Astrocyte (in vitro differentiated cells and primary cell): ENCODE measurements at regions not wholly inside any gene's neighbourhood (a gene's known extent, or its start where the extent isn't known, plus 50 kb on each side); places are given as distances from the start of the nearest gene placed in this dataset.

Experiments
- EZH2 ChIP-seq: IDR thresholded peaks from 2 replicates; pipeline ENCODE4 v1.6.1; 2012; ENCODE audit warnings: mild to moderate bottlenecking, low read length, inconsistent platforms; ENCODE audit not compliant: insufficient read depth
- TF ChIP-seq, protein P1 (sequence below): IDR thresholded peaks from 2 replicates; pipeline ENCODE4 v1.5.1; 2011; ENCODE audit warnings: low read depth, mild to moderate bottlenecking, inconsistent platforms, low read length, moderate library complexity; ENCODE audit not compliant: insufficient read depth

DNA sequence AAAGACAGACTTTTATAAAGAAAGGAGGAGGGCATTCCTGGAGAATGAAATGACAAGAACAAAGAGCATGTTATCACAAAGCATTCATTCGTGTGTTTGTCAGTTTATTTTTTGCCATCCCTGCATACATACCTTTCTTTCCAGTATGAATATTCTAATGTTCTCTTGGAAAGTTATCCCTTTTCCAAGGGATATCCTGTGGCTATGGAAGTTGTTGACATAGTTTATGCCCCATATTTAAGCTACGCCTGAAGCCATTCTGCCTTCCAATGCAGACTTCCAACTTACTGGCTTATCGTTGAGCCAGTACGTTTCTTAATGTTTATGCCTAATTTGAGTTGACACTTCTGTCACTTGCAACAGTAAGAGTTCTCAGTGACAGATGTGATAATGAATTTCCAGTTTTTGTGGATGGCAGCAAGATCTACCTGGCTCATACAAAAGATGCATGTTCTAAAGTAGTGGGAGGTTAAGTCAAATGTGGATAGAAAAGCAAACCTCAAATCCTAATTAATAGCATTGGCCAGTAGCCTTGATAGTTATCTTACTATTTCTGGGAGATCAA is 133.3 kb upstream of the ANO3 start:
- TF ChIP-seq, protein P1, sequence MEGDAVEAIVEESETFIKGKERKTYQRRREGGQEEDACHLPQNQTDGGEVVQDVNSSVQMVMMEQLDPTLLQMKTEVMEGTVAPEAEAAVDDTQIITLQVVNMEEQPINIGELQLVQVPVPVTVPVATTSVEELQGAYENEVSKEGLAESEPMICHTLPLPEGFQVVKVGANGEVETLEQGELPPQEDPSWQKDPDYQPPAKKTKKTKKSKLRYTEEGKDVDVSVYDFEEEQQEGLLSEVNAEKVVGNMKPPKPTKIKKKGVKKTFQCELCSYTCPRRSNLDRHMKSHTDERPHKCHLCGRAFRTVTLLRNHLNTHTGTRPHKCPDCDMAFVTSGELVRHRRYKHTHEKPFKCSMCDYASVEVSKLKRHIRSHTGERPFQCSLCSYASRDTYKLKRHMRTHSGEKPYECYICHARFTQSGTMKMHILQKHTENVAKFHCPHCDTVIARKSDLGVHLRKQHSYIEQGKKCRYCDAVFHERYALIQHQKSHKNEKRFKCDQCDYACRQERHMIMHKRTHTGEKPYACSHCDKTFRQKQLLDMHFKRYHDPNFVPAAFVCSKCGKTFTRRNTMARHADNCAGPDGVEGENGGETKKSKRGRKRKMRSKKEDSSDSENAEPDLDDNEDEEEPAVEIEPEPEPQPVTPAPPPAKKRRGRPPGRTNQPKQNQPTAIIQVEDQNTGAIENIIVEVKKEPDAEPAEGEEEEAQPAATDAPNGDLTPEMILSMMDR = no peak
- TF ChIP-seq EZH2 = no peak
